Astrocyte (in vitro differentiated cells and primary cell): ENCODE measurements at regions not wholly inside any gene's neighbourhood (a gene's known extent, or its start where the extent isn't known, plus 50 kb on each side); places are given as distances from the start of the nearest gene placed in this dataset.

Source experiments
- CTCF ChIP-seq: IDR thresholded peaks from 2 replicates; pipeline ENCODE4 v1.5.1; 2011; ENCODE audit warnings: low read depth, mild to moderate bottlenecking, inconsistent platforms, low read length, moderate library complexity; ENCODE audit not compliant: insufficient read depth
- EZH2 ChIP-seq: IDR thresholded peaks from 2 replicates; pipeline ENCODE4 v1.6.1; 2012; ENCODE audit warnings: mild to moderate bottlenecking, low read length, inconsistent platforms; ENCODE audit not compliant: insufficient read depth

- no peak for TF ChIP-seq CTCF
- TF ChIP-seq EZH2, result no peak
Measured at GRCh38 chr2:2812117-2812516, 481.0 kb upstream of the MYT1L start.
